Kidney (tissue), 13 donors: ENCODE measurements at regions not wholly inside any gene's neighbourhood (a gene's known extent, or its start where the extent isn't known, plus 50 kb on each side); places are given as distances from the start of the nearest gene placed in this dataset.

Source experiments
- DNase-seq, 5 donors: peaks; one replicate each; pipeline ENCODE4 v3.0.0-alpha.2; 2013 to 2020
- FAIRE-seq: peaks from 2 replicates; lab custom pipeline; 2012; peaks lifted over from hg19 to GRCh38; lab: Jason Lieb, UNC
- H3K27ac ChIP-seq, 2 donors: one replicate each; pipeline ENCODE4 v1.7.0; 2013; ENCODE audit warnings: low read depth in 2 of 2, low read length in 2 of 2, inconsistent platforms in 1 of 2
- H3K27me3 ChIP-seq: one replicate; pipeline ENCODE4 v1.7.1; 2013; ENCODE audit warnings: low read length, inconsistent platforms; ENCODE audit not compliant: control insufficient read depth, insufficient read depth
- H3K36me3 ChIP-seq, 3 donors: one replicate each; pipeline versions ENCODE4 v1.7.0 to v1.7.1; 2013; ENCODE audit warnings: low read length in 3 of 3, control low read depth in 1 of 3, inconsistent platforms in 1 of 3; ENCODE audit not compliant: insufficient read depth in 3 of 3, control insufficient read depth in 2 of 3
- H3K4me1 ChIP-seq, 3 donors: one replicate each; pipeline versions ENCODE4 v1.7.0 to v1.7.1; 2013; ENCODE audit warnings: low read length in 3 of 3, inconsistent platforms in 1 of 3, low read depth in 1 of 3; ENCODE audit not compliant: control insufficient read depth in 2 of 3, insufficient read depth in 2 of 3
- H3K4me3 ChIP-seq, 3 donors: one replicate each; pipeline versions ENCODE4 v1.7.0 to v1.8.1; 2013; ENCODE audit warnings: low read length in 3 of 3, control low read depth in 1 of 3, inconsistent platforms in 1 of 3
- H3K9ac ChIP-seq, 3 donors: one replicate each; pipeline versions ENCODE4 v1.7.0 to v1.7.1; 2013; ENCODE audit warnings: low read length in 3 of 3, control low read depth in 1 of 3, inconsistent platforms in 1 of 3
- H3K9me3 ChIP-seq, 3 donors: one replicate each; pipeline versions ENCODE4 v1.7.0 to v1.7.1; 2013; ENCODE audit warnings: low read length in 3 of 3, control low read depth in 1 of 3, inconsistent platforms in 1 of 3; ENCODE audit not compliant: control insufficient read depth in 2 of 3, insufficient read depth in 1 of 3
- intact Hi-C: fragments of 100-400 bp; cut with DNase I; formaldehyde crosslinking; loops from one replicate; pipeline ENCODE4 v1.11.1; 2022
- TF ChIP-seq, protein P1 (sequence below): IDR thresholded peaks from 3 replicates; pipeline ENCODE4 v1.5.1; 2012; ENCODE audit warnings: mild to moderate bottlenecking, moderate library complexity, borderline replicate concordance; ENCODE audit not compliant: insufficient read depth; ENCODE audit errors: extremely low read depth
- donor health status: control.
- donor health status: control.
- donor health status: control.
- donor health status: control.
- donor health status: control.
- donor health status: DM: yes; HTN: yes; CAD: no.
- donor health status: Normal renal cell carcinoma (clear cell type).

DNA sequence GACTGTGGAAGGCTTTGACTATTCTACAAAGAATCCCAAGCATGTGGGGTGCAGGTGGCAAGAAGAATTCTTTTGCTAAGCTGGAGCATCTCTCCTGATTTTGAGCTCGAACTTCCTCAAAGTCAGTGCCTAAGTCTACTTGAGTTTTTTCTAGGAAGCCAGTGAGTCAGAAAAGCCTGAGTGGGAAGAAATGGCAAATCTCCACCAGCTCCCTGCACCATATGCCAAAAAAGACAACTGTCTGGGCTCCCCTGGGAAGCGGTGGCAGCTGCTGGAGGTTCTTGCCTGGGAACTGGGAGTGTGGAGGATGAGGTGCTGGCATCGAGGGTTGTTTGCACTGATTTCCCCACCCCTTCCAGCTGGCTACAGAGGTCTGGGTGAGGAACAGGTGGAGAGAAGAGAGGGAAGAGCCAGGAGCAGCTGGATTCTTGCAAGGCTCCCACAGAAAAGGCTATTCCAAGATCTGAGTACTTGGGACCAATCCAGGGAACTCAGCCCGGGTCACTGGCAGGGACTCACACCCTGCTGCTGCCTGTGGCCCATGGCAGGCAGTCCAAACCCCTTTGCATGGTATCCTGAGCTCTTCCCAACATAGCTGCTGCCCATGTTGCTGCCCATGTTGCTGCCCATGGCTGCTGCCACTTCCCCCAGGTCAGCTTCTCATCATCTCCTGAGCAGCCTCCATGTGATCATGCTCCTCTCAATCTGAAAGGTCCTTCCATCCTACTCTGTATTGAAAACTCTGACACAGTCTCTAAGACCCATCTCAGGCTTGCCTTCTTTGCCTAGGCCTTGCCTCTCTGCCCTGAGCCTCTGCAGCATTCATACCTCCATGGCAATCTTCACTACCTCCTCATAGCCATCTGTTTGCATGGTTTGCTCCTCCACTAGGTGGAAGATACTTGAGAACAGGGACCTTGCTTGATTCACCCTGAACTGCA, 128.3 kb upstream of the SPATS2L start:
- no peaks in the 10 kb centered on the region for H3K27me3 ChIP-seq
- TF ChIP-seq, protein P1, sequence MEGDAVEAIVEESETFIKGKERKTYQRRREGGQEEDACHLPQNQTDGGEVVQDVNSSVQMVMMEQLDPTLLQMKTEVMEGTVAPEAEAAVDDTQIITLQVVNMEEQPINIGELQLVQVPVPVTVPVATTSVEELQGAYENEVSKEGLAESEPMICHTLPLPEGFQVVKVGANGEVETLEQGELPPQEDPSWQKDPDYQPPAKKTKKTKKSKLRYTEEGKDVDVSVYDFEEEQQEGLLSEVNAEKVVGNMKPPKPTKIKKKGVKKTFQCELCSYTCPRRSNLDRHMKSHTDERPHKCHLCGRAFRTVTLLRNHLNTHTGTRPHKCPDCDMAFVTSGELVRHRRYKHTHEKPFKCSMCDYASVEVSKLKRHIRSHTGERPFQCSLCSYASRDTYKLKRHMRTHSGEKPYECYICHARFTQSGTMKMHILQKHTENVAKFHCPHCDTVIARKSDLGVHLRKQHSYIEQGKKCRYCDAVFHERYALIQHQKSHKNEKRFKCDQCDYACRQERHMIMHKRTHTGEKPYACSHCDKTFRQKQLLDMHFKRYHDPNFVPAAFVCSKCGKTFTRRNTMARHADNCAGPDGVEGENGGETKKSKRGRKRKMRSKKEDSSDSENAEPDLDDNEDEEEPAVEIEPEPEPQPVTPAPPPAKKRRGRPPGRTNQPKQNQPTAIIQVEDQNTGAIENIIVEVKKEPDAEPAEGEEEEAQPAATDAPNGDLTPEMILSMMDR, result no peak
- H3K9ac ChIP-seq, result no peak overlapping the region
- intact Hi-C loops, result no loop called here
- FAIRE-seq (no peak), DNase-seq (no peak)
- H3K9me3 ChIP-seq, result no peaks in the 10 kb centered on the region
- H3K27ac ChIP-seq, result no peak overlapping the region
- no peak overlapping the region for H3K4me3 ChIP-seq
- H3K36me3 ChIP-seq, result no peaks in the 10 kb centered on the region
- no peaks in the 10 kb centered on the region for H3K4me1 ChIP-seq

DNA sequence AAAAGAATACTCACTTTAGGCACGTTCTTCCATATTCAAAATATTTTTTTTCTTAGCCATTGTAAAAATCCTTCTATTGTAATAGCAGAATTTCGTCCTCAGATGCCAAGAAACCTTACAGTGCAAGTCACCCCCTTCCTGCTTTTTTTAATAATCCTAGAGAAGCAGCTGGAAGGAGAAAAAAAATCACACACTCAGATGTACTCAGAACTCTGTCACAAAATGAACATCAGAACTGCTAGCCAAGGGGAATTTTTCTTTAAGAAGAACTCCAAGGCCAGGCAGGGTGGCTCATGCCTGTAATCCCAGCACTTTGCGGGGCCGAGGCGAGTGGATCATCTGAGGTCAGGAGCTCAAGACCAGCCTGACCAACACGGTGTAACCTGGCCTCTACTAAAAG, 127.3 kb upstream of the SPATS2L start:
- H3K36me3 ChIP-seq, result no peaks in the 10 kb centered on the region
- no peaks in the 10 kb centered on the region for H3K9me3 ChIP-seq
- no peak overlapping the region for H3K4me3 ChIP-seq
- no peak for DNase-seq
- H3K27me3 ChIP-seq, result no peaks in the 10 kb centered on the region
- H3K27ac ChIP-seq, result no peak overlapping the region
- no peak overlapping the region for H3K9ac ChIP-seq
- TF ChIP-seq, protein P1, result no peak
- FAIRE-seq, result no peak
- intact Hi-C loops, result no loop called here
- H3K4me1 ChIP-seq, result no peaks in the 10 kb centered on the region

DNA sequence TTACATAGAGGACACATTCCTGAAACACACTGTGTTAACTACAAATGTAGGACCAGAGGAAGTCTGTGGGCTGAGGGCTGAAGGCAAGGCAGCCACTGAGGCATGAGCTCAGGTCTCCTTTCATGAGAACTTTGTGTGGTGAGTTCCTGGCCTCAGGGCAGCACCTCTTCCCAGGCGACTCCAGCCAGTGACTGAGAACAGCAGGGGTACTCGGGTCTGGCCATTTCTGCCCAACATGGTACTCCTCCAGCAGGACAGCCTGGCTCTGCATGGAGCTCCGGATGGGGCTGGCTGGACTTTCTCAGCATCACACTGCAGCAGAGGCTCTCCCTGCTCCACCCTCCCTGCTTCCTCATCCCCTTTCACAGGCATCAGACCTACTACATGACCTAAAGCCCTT, 125.5 kb upstream of the SPATS2L start:
- peaks cover 0 to 3% (median 0%) of the 10 kb centered on the region in 3 donors for H3K4me1 ChIP-seq

More for the DNA sequence above, 125.5 kb upstream of the SPATS2L start:
- Histone ChIP-seq H3K27me3 (no peaks in the 10 kb centered on the region), H3K27ac (no peak overlapping the region), H3K9ac (no peak overlapping the region), H3K9me3 (no peaks in the 10 kb centered on the region), H3K36me3 (no peaks in the 10 kb centered on the region), H3K4me3 (no peak overlapping the region)
- TF ChIP-seq, protein P1, result no peak
- DNase-seq (no peak), FAIRE-seq (no peak)
- intact Hi-C loops, result no loop called here
